BLaER1 (cell line): ENCODE measurements at regions not wholly inside any gene's neighbourhood (a gene's known extent, or its start where the extent isn't known, plus 50 kb on each side); places are given as distances from the start of the nearest gene placed in this dataset.
"Not testable (repeated sequence)": the region's sequence is repeated elsewhere in the genome, so short reads cannot be mapped to it uniquely, and the experiment has no call there.

Experiments
- H3K27ac ChIP-seq: shearing (Covaris generic); formaldehyde crosslinking; 2 replicates; pipeline ENCODE4 v1.8.1; 2022
- H3K27me3 ChIP-seq: shearing (Covaris generic); formaldehyde crosslinking; 2 replicates; pipeline ENCODE4 v1.8.1; 2022
- H3K36me3 ChIP-seq: shearing (Covaris generic); formaldehyde crosslinking; 2 replicates; pipeline ENCODE4 v1.8.1; 2022
- H3K4me1 ChIP-seq: shearing (Covaris generic); formaldehyde crosslinking; 2 replicates; pipeline ENCODE4 v1.8.1; 2022
- H3K4me2 ChIP-seq: shearing (Covaris generic); formaldehyde crosslinking; 2 replicates; pipeline ENCODE4 v1.8.1; 2022
- H3K4me3 ChIP-seq: shearing (Covaris generic); formaldehyde crosslinking; 2 replicates; pipeline ENCODE4 v1.8.1; 2022
- H3K9ac ChIP-seq: shearing (Covaris generic); formaldehyde crosslinking; 2 replicates; pipeline ENCODE4 v1.8.1; 2022
- H3K9me3 ChIP-seq: shearing (Covaris generic); formaldehyde crosslinking; 2 replicates; pipeline ENCODE4 v1.8.1; 2022
- H4K20me1 ChIP-seq: shearing (Covaris generic); formaldehyde crosslinking; 2 replicates; pipeline ENCODE4 v1.8.1; 2022
- Cebpa-rat ChIP-seq: shearing (Covaris generic); IDR thresholded peaks from 2 replicates; pipeline ENCODE4 v1.8.1; 2022

DNA sequence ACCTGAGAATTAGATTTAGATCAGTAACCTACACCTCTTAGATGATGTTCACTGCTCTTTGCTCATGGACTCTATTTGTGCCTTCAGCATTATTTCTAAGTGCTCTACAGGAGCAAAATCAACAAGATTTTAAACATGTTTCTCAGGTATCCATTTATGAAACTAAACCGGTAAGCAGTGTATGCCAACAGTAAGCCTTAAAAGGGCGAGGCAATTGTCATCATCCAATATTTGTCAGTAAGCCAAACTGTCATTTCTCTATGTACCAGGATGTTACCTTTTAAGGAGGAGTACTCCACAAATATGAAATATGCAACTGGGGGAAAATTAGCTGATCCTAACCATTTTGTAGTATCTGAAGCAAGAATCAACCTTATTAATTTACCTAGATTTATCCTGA lies 69.6 kb upstream of the ZNF184 start:
- Histone ChIP-seq H3K27me3 (no peaks in the 10 kb centered on the region), H3K4me2 (no peak overlapping the region), H3K4me1 (no peaks in the 10 kb centered on the region), H4K20me1 (no peaks in the 10 kb centered on the region), H3K36me3 (no peaks in the 10 kb centered on the region), H3K9ac (no peak overlapping the region), H3K4me3 (no peak overlapping the region), H3K27ac (no peak overlapping the region), H3K9me3 (peaks cover 17% of the 10 kb centered on the region; the same call in 1 of the 2 replicates)
- TF ChIP-seq Cebpa-rat = no peak

DNA sequence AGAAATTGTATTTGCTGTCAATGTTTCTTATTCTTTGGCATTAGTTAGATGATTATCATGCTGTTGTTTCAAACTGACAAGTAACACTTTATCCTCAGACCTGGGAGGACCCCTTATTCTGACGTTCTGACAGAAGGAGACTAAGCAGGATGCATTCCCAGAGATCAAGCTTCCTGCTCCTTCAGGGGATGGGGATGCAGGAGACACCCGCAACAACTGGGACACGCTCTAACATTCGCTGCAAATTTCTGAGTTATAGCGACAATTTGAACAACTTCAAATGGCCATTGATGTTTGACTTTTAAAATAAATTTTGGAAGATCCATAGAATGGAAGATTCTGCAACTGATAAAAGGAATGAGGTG lies 69.0 kb upstream of the ZNF184 start:
- Histone ChIP-seq H3K4me3 (no peak overlapping the region), H3K27ac (no peak overlapping the region), H3K4me1 (no peaks in the 10 kb centered on the region), H3K36me3 (no peaks in the 10 kb centered on the region), H3K27me3 (no peaks in the 10 kb centered on the region), H3K9ac (no peak overlapping the region), H4K20me1 (no peaks in the 10 kb centered on the region), H3K9me3 (peaks cover 13% of the 10 kb centered on the region; the same call in 1 of the 2 replicates), H3K4me2 (no peak overlapping the region)
- TF ChIP-seq Cebpa-rat = no peak

DNA sequence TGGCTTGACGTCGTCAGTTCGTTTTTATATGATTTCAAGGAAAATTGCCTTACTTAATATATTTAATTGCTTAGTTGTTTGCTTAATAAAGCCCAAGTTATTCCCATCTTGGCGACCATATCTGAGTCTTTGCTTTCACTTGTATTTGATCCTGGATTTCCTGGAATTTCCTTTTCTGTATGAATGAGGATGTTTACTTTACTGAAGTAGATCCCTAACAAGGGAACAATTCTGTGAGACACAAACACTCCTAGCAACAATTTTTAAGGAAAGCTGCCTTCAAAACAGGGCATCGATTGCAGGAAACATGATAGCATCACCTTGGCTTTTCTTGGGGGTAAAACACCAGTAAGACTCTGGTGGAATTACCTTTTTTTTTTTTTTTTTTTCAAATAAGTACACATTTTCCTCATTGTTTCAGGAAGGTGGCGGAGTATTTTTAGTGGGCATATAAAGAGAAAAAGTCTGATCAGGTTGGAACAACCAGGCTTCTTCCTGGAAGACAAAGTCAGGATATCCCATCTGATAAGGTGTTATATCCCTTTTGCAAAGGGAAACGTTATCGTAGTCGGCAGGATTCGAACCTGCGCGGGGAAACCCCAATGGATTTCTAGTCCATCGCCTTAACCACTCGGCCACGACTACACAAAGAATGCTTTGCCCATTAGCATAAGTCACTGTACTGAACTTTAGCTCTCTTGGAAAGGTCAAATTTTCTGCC lies 68.5 kb upstream of the ZNF184 start:
- H3K27me3 ChIP-seq = no peaks in the 10 kb centered on the region
- H3K9ac ChIP-seq = no peak overlapping the region
- H3K27ac ChIP-seq = no peak overlapping the region
- no peak overlapping the region for H3K4me2 ChIP-seq
- H4K20me1 ChIP-seq = no peaks in the 10 kb centered on the region
- peaks cover 9% of the 10 kb centered on the region; the same call in 1 of the 2 replicates for H3K9me3 ChIP-seq
- no peaks in the 10 kb centered on the region for H3K36me3 ChIP-seq
- no peak overlapping the region for H3K4me3 ChIP-seq
- H3K4me1 ChIP-seq = no peaks in the 10 kb centered on the region
- no peak for TF ChIP-seq Cebpa-rat

DNA sequence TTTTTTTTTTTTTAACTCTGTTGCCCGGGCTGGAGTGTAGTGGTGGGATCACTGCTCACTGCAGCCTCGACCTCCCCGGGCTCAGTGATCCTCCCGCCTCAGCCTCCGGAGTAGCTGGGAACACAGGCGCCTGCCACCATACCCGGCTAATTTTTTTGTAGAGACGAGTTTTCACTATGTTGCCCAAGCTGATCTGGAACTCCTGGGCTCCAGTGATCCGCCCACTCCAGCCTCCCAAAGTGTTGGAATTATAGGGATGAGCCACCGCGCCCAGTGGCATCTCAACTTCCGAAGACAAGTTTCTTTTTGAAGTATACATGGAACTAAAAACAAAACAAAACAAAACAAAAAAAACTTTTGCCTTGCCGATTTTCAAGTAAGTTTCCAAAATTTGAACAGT lies 66.6 kb upstream of the ZNF184 start:
- H4K20me1 ChIP-seq = no peaks in the 10 kb centered on the region
- H3K27ac ChIP-seq = no peak overlapping the region
- no peaks in the 10 kb centered on the region for H3K36me3 ChIP-seq
- no peak overlapping the region for H3K9ac ChIP-seq
- H3K4me3 ChIP-seq = no peak overlapping the region
- H3K9me3 ChIP-seq = no peaks in the 10 kb centered on the region
- no peaks in the 10 kb centered on the region for H3K4me1 ChIP-seq
- H3K27me3 ChIP-seq = no peaks in the 10 kb centered on the region
- no peak for TF ChIP-seq Cebpa-rat
- H3K4me2 ChIP-seq = no peak overlapping the region

DNA sequence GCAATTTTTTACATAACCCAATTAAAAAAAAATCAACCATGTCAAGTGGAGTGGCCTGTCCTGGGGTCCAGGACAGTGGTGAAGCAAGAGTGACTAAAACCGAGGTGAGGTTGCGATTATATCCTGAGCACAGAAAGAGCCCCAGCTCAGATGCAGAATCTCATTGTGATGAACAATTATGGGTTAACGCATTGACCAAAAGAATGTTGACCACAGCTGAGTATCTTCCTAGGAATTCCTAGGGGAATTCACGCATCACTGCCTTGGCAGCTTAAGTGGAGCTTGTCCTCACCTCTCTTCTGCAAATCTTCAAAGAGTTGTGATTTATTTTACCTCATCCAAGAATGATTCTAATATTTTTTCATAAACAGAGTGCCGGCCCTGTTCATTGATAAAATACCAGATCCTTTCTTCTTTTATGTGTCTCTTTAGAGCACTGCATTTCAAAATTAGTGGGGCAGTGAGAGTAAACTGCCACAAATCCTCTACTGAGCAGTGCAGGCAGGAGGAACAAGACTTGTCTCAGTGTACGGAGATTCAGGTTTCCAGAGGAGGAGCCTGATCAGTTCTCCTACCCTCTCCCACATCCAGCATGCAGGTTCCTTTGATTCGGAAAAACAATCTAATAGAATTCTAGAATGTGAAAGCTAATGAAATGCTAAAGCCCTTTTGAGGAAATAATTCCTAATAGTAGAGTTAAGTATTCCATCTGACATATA lies 60.1 kb upstream of the ZNF184 start:
- peak overlapping the region; percentile 49 for H3K4me2 ChIP-seq
- H3K9me3 ChIP-seq = peaks cover 8% of the 10 kb centered on the region

DNA sequence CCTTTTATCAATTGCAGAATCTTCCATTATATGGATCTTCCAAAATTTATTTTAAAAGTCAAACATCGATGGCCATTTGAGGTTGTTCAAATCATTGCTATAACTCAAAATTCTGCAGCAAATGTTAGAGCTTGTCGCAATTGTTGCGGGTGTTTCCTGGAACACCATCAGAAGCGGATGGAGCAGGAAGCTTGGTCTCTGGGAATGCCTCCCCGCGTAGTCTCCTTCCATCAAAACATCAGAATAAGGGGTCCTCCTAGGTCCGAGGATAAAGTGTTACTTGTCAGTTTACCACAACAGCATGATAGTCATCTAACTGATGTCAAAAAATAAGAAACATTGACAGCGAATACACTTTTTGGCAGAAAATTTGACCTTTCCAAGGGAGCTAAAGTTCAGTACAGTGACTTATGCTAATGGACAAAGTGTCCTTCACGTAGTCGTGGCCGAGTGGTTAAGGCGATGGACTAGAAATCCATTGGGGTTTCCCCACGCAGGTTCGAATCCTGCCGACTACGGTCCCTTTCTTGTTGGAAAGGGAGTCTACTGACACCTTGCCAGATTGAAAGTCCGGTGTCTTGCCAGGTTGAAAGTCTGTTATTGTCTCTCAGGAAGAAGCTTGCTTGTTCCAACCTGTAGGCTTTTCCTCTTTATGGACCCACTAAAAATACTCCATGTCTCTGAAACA lies 59.0 kb upstream of the ZNF184 start:
- TF ChIP-seq Cebpa-rat = no peak
- Histone ChIP-seq H3K27ac (no peak overlapping the region), H3K9ac (no peak overlapping the region), H3K4me3 (no peak overlapping the region), H3K9me3 (peaks cover 8% of the 10 kb centered on the region), H3K27me3 (no peaks in the 10 kb centered on the region), H4K20me1 (no peaks in the 10 kb centered on the region), H3K4me2 (0 out of 2 replicates have a peak overlapping the region, but pooled peaks have one; percentile 49), H3K4me1 (peaks cover 9% of the 10 kb centered on the region), H3K36me3 (no peaks in the 10 kb centered on the region)

More for the DNA sequence above, 60.1 kb upstream of the ZNF184 start:
- Histone ChIP-seq H3K27me3 (no peaks in the 10 kb centered on the region), H3K4me1 (peaks cover 9% of the 10 kb centered on the region), H4K20me1 (no peaks in the 10 kb centered on the region), H3K36me3 (no peaks in the 10 kb centered on the region), H3K9ac (no peak overlapping the region), H3K4me3 (no peak overlapping the region), H3K27ac (no peak overlapping the region)
- no peak for TF ChIP-seq Cebpa-rat

DNA sequence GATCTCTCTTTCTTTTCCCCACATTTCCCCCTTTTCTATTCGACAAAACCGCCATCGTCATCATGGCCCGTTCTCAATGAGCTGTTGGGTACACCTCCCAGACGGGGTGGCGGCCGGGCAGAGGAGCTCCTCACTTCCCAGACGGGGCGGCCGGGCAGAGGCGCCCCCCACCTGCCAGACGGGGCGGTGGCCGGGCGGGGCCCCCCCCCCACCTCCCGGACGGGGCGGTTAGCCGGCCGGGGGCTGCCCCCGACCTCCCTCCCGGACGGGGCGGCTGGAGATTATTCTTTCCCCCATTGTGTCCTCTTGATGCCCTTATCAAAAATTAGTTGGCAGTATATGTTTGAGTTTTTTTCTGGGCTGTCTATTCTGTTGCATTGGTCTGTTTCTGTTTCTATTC lies 56.9 kb upstream of the ZNF184 start:
- H3K27me3 ChIP-seq, H3K27ac ChIP-seq: not testable (repeated sequence)

DNA sequence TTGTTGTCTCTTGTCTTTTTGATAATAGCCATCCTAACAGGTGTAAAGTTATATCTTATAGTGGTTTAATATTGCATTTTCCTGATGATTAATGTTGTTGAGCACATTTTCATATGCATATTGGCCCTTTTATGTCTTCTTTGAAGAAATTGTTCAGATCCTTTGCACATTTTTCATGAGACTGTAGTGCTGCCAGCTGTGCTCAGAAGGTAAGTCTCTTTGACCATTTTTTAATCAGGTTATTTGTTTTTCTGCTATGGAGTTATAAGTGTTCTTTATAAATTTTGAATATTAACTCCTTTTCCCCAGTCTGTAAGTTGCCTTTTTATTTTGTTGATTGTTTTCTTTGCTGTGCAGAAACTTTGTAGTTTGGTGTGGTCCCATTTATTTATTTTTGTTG lies 55.8 kb upstream of the ZNF184 start:
- no peak for TF ChIP-seq Cebpa-rat
- peaks cover 8% of the 10 kb centered on the region for H3K9me3 ChIP-seq

More for the DNA sequence above, 56.9 kb upstream of the ZNF184 start:
- H3K9ac ChIP-seq, H3K9me3 ChIP-seq, H3K4me1 ChIP-seq, H3K4me2 ChIP-seq, H3K36me3 ChIP-seq, H3K4me3 ChIP-seq, H4K20me1 ChIP-seq: not testable (repeated sequence)

More for the DNA sequence above, 55.8 kb upstream of the ZNF184 start:
- Histone ChIP-seq H3K9ac (no peak overlapping the region), H3K27ac (no peak overlapping the region), H3K4me1 (peaks cover 9% of the 10 kb centered on the region), H3K4me3 (no peak overlapping the region), H4K20me1 (no peaks in the 10 kb centered on the region), H3K4me2 (no peak overlapping the region), H3K27me3 (no peaks in the 10 kb centered on the region), H3K36me3 (no peaks in the 10 kb centered on the region)
